NCI-H82 treated with DMSO at 0.1 percent for 48 hours (cell line): ENCODE measurements at regions not wholly inside any gene's neighbourhood (a gene's known extent, or its start where the extent isn't known, plus 50 kb on each side); places are given as distances from the start of the nearest gene placed in this dataset.
"Not testable (repeated sequence)": the region's sequence is repeated elsewhere in the genome, so short reads cannot be mapped to it uniquely, and the experiment has no call there.

Experiments used
- DNase-seq: peaks from one replicate; lab custom pipeline; 2025; ENCODE audit not compliant: unreplicated experiment; lab: John Stamatoyannopoulos, UW

DNA sequence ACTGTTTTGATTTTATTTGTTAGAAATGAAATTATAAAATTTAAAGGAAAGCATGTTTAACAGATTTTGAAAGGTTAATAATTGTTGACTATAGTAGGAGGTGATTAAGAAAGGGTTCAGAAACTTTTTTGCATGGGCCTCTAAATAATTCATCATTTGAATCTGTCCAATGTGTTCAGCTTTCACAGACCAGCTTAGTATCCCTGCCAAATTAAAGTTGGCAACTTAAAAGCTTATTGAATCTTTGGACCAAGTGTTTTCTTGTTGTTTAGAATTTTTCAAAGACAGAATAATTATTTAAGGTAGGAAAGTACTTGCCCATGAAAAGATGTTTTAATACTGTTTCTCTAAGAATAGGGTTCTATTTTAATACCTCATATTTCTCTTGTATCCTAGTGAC lies 466.0 kb downstream of the GJA1 start:
- DNase-seq, result no peak

DNA sequence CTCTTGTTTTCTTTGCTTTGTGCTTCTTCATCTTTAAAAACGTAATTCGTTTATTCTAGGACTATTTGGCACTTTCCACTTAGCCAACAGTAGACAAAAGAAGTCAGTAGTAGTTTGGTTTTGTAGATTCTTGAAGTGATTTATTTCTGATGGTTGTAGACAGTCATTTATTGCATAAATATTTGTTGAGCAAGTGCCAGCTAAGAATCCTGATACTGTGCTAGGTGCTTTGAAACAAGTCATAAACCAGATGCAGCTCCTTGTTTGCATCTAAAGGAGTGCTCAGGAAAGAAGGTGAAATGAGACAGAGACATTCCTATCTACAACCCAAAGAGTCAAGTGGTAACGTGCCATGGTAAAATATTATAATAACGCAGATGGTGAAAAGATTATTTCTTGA lies 469.1 kb downstream of the GJA1 start:
- no peak for DNase-seq

DNA sequence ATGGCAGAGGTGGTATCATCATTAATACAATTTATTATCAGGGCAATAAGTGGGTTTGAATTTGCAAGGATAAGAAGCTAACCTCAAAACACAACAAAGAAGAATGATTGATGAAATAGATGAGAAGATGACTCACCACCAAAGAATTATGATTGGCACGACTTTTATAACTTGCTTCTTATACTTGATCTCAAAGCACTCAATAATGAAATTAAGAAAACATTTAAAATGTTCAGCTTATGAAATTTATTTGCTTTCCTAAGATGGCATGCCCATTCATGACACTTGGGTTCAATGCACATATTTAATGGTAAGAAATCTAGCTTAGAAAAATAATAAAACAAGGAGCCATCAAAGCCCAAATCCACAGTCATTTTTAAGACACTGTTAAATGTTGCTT lies 477.5 kb downstream of the GJA1 start:
- no peak for DNase-seq

DNA sequence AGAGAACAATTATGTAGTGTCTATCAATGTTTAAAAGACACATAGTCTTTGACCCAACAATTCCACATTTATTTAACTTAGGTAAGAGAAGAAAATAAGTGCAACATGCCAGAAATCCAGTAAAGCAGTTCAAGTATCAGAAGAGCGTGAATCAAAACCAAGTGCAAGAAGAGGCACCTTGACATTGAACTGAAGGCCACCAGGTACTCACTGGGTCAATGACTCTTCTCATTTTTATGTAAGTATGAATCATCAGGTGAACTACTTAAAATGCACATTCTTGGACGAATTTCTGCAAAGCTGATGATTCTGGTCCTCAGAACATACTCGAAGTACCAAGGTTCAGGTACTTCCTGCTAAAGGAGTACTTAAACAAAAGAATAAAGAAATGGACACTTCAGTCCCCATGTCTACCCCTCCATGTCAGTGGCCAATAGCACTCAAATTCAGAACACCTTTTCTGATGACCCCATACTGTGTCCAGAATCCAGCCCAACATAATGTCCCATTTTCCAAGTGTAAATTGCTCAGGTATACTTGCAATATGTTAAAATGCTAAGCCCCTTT lies 481.9 kb downstream of the GJA1 start:
- DNase-seq, result no peak

- no peak for DNase-seq
Measured at GRCh38 chr6:121917834-121918559, 481.5 kb upstream of the HSF2 start.

- no peak for DNase-seq
Measured at GRCh38 chr6:121920616-121921015, 478.8 kb upstream of the HSF2 start.

DNA sequence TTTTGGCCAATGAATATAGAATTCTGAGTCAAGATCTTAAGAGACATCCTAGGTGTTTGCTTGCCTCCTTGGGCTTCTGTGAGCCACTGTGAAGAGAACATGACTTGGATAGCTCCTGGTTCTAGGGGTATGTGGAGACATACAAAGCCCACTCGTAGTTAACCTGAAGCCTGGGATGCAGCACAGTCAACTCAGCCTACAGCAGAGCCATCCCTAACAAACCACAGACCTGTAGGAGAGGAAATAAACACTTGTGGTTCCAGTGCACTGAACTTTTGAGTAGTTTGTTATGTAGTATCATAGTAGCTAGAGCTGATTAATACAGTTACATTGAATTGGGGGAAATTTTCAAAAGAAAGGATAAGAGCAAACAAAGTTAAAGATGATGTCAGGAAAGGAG lies 474.4 kb upstream of the HSF2 start:
- no peak for DNase-seq

DNA sequence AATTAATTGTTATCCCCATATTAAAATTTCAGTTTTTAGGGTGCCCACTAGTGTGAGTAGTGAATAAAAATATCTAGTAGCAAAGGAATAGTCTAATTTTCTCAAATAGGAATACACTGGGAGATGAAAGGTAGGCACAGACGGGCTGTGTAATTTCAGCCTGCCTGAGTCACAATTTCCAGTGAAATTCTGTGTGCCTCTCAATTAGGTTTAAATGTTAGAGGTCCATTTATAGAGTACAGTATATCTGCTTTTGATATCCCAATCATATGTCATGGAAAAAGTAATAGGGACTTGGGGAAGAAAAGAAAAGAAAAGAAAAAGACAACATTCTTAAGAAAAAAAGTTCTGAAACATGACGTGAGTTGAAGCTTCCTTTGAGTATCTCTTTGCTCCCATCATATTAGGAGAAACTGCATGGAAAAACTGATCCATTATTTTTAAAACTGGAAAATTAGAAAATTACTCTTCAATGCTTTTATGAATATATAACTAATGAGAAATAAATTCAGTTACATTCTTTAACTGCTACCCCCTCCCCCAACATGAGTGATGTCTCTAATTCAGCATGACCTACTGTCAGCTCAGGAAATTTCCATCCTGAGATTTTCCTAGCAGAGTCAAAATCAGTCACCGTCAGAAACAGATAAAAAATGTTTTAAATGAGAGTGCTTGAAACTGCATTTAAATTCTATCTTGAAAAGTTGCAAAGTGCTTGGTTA lies 473.8 kb upstream of the HSF2 start:
- DNase-seq, result no peak

DNA sequence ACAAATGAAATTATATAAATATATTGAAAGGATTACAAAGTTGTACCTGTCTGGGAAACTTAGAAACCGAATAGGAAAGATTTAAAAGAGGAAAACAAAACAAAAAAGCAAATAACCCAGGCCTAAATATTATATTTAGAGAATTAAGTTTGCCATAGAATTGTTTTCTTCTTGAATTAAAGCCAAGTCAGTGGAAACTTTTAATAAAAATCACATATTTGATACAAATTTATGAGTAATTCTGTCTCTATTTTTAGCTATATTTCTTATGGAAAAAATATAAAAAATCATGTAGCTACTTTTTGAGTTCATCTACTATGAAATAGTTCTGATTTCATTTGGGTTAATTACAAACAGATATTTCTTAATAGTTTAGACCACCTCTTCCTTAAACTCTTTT lies 470.2 kb upstream of the HSF2 start:
- no peak for DNase-seq

GRCh38 chr6:121932076-121932991 lies 467.1 kb upstream of the HSF2 start:
- DNase-seq, result no peak

- DNase-seq, result no peak
Measured at GRCh38 chr6:121934451-121934850, 465.0 kb upstream of the HSF2 start.

DNA sequence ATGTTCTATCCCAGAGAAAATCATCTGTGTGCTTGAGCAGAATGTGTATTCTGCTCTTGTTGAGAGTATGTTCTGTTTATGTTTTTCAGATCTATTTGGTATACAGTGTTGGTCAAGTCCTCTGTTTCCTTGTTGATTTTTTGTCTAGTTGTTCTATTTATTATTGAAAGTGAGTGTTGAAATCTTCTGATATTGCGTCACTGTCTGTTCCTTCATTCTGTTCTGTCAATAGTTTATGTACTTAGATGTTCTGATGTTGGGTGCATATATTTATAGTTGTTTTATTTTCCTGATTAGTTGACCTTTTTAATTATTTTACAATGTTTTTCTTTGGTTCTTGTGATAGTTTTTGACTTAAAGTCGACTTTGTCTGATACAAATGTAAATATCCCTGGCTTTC lies 458.7 kb upstream of the HSF2 start:
- DNase-seq, result no peak

DNA sequence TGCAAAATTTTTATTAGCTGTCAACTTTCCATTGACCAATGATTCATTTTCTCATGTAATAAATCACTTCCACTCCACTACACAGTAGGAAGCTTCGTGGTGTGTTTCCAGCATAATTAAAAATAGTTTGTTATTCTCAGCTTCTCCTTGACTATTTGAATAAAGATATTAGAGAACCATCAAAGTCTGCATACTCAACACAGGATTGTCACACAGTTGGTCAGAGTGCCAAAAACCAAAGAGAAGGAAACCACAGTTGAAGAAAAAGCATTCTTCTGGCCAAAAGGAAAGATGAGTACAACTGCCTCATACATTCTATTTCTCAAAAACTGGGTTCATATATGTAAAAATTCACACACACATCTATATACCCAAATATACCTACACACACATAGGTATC lies 455.1 kb upstream of the HSF2 start:
- DNase-seq, result no peak

DNA sequence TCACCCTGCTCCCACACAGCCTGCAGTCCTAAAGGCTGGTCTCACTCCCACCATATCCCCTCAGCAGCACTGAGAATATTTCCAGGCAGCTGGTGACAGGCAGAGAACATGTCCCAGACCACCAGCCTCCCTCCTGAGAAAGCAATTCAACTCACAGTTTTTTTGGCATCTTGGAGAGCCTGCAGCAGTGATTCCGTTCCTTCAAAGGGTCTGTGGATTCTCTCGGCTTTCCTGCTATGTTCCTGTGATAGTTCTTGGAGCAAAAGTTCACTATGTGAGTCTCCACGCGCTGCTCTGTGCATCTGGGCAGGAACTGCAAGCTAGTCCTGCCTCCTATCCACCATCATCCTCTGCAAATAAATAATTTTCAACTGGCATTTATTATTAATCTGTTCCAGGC lies 448.3 kb upstream of the HSF2 start:
- no peak for DNase-seq

DNA sequence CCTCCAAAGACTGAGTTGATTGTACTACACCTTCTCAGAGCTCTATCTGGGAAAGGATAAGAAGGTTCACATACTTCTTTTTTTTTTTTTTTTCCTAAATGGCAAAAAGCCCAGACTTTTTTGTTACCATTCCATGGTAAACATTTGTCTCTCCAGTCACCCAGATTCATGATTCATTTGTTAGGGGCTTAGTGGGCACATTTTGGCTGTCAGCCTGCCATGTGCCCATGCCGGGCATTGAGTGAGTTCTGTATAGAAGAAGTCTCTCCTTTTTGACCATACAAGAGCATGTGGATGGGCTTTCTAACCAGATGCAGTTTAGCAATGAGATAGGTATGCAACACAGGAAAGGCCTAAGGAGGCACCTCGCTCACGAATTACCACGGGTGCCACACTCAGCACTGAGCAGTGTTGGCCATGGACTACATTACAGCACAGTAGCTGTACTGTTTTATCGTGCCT lies 447.5 kb upstream of the HSF2 start:
- no peak for DNase-seq

DNA sequence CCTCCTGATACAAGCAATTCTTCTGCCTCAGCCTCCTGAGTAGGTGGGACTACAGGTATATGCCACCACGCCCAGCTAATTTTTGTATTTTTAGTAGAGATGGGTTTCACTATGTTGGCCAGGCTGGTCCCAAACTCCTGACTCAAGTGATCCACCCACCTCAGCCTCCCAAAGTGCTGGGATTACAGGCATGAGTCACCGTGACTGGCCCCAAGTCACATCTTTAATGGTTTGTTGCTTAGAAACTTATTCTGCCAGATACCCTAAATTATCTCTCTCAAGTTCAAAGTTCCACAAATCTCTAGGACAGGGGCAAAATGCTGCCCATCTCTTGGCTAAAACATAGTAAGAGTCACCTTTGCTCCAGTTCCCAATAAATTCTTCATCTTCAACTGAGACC lies 444.1 kb upstream of the HSF2 start:
- DNase-seq, result not testable (repeated sequence)

GRCh38 chr6:121956782-121957181 lies 442.7 kb upstream of the HSF2 start:
- no peak for DNase-seq

DNA sequence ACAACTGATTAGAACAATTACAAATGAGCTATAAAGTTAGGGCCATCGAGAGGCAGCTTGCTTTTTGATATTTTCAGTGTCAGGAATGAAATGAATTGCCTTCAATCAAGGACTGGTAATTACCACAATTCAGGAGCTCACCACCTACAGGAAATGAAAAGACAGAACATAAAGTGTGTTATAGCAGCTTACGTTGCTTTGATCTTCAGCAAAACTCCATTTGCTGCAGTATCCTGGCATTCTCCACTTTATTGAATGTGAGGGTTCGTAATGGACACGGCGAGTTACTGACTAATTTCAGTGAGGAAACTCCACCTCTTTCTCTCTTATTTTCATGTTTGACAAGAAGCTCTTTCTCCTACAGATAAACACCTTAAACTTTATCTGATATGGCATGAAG lies 440.0 kb upstream of the HSF2 start:
- no peak for DNase-seq

- no peak for DNase-seq
Measured at GRCh38 chr6:121961619-121962125, 437.8 kb upstream of the HSF2 start.

DNA sequence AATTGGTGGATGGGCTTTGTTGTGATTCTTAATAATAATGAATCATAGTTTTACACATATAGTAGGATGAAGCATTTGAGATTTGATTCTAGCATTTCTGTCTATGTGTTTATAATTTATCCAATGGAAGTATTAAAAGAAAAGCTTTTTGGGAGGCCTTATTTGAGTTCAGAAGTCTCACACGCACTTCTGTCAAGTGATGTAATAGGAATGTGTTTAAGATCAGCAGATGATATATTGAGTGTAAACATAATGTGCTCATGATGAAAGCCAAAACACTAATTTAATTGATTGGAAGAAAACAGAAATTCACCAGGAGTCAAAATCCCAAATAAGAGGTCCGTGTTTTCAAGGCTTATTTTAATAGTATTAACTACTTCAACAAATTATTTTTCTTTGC lies 435.6 kb upstream of the HSF2 start:
- DNase-seq, result no peak

- DNase-seq, result no peak
Measured at GRCh38 chr6:121965739-121966138, 433.7 kb upstream of the HSF2 start.
